Fibroblast of lung (primary cell): ENCODE measurements at regions not wholly inside any gene's neighbourhood (a gene's known extent, or its start where the extent isn't known, plus 50 kb on each side); places are given as distances from the start of the nearest gene placed in this dataset.

Experiments
- EZH2 ChIP-seq: IDR thresholded peaks from 2 replicates; pipeline ENCODE4 v1.5.1; 2012; ENCODE audit warnings: low read length, control low read depth, mild to moderate bottlenecking; ENCODE audit errors: missing control alignments
- TF ChIP-seq, protein P1 (sequence below), 2 donors: IDR thresholded peaks in 1 of 2; conservative IDR thresholded peaks in 1 of 2; 1 replicate in 1 of 2; 2 replicates in 1 of 2; pipeline ENCODE4 v1.5.1; 2011 to 2012; ENCODE audit warnings: low read length in 2 of 2, control low read depth in 1 of 2, inconsistent platforms in 1 of 2, low read depth in 1 of 2, mild to moderate bottlenecking in 1 of 2

DNA sequence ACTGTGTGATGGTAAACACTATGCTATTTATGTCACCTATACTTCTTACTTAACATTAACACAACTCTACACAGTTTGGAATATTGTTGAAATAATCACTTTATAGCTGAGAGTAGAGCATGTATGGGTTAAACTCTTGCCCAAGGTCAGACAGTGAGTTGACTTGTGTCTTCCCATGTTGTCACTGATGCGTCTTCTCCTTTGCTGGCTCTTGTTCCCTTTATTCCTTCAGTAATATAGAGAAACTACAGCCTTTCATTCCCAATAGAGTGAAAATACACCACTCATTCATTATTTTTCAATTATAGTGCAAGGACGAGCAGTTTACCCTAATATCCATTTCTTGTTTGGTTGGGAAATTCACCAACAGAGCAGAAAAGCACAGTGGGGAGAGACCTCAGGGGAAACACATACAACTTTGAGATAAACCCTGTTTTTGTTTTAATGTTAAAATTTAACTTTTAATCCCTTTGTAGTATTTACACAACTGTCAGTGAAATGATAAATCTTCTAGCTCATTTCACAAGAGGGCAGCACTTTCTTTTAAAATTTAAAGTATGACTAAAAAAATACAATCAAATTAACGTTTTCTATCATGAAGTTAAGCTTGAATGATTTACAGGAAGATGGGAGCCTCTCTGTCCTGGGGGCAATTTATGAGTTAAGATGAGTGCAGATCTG, 363.0 kb downstream of the UTRN start:
- TF ChIP-seq, protein P1, sequence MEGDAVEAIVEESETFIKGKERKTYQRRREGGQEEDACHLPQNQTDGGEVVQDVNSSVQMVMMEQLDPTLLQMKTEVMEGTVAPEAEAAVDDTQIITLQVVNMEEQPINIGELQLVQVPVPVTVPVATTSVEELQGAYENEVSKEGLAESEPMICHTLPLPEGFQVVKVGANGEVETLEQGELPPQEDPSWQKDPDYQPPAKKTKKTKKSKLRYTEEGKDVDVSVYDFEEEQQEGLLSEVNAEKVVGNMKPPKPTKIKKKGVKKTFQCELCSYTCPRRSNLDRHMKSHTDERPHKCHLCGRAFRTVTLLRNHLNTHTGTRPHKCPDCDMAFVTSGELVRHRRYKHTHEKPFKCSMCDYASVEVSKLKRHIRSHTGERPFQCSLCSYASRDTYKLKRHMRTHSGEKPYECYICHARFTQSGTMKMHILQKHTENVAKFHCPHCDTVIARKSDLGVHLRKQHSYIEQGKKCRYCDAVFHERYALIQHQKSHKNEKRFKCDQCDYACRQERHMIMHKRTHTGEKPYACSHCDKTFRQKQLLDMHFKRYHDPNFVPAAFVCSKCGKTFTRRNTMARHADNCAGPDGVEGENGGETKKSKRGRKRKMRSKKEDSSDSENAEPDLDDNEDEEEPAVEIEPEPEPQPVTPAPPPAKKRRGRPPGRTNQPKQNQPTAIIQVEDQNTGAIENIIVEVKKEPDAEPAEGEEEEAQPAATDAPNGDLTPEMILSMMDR (conservative IDR thresholded peaks at IDR 0.05 in 1 of 2, IDR thresholded peaks at IDR 0.05 in 1 of 2; ENCODE audit: low read depth in 1 of 2, low read length in 2 of 2) = no peak
- TF ChIP-seq EZH2 = no peak
